GM19238 (cell line): ENCODE measurements at regions not wholly inside any gene's neighbourhood (a gene's known extent, or its start where the extent isn't known, plus 50 kb on each side); places are given as distances from the start of the nearest gene placed in this dataset.
"Not testable (repeated sequence)": the region's sequence is repeated elsewhere in the genome, so short reads cannot be mapped to it uniquely, and the experiment has no call there.

Experiments used
- DNase-seq: peaks from one replicate; pipeline ENCODE4 v3.0.0; 2011; ENCODE audit warnings: low spot score; ENCODE audit not compliant: insufficient read length

DNA sequence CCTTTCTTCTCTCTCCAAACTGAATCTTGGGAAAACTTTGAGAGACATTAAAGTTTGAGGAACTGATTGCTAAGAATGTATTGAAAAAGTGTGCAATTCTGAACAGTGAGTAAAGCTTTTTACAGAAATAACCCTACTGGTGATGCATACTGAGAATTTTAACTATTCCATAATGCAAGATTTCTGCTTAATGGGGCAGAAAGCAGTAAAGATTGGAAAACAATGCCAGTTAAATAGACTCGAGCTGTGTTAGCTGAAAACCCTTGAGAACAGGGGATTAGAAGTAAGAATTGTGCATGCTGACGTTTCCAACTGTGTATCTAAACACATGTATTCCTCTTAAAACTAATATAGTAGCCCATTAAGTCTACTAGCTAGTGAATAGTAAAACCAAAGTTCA is 1500.2 kb upstream of the PRMT6 start:
- no peak for DNase-seq

- DNase-seq: no peak
Observed at GRCh38 chr1:105558023-105558422, 1498.5 kb upstream of the PRMT6 start.

DNA sequence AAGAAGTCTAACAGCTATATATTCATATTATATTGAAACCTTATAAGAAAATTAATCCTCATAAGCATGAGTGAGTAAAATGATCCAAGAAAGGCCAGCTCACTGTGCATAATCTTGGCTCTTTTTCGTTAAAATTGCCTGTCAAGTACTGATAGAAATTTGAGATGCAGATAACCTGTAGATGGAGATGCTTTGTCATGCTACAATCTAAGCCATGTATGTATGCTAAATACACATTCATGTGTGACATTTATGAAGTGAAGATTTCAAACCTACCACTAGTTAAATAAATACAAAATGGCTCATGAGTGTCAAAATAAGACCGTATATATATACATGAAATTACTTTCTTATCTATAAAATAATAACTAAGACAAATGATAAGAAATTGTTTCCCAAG is 1491.5 kb upstream of the PRMT6 start:
- DNase-seq: no peak

DNA sequence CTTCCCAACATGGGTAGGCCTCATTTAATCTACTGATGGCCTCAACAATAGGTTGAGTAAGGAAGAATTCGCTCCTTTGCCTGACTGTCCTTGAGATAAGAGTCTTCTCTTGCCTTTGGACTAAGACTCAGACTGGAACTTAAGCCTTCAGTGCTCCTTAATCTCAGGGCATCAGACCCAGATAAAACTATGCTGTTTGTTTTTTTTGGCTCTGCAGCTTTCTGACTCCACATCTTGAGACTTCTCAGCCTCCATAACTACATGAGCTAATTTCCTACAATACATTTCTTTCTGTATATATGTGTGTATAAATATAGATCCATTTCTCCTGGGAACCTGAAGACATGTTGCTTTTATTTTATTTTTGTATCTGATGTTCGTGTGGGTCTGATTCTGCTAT is 1470.7 kb upstream of the PRMT6 start:
- no peak for DNase-seq

DNA sequence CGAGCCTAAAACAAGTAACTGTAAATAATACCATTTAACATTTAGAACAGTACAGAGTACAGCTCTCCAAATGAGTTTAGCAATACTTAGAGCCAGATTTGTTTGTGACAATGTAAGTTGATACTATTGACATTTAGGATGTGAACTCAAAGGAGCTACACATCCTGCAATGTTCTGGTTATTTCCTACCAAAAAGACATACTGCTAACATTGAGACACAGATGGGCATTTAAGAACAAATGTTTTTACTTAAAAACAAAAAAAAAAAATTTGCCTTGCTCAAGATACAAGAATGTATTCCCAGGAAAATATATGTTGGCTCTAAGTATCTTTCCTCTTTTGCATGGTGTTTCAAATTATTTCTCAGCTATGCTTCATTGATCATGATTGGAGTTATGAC is 1464.8 kb upstream of the PRMT6 start:
- DNase-seq: no peak

- DNase-seq: no peak
Observed at GRCh38 chr1:105608713-105609112, 1447.8 kb upstream of the PRMT6 start.

- DNase-seq: no peak
Observed at GRCh38 chr1:105626276-105626987, 1430.0 kb upstream of the PRMT6 start.

DNA sequence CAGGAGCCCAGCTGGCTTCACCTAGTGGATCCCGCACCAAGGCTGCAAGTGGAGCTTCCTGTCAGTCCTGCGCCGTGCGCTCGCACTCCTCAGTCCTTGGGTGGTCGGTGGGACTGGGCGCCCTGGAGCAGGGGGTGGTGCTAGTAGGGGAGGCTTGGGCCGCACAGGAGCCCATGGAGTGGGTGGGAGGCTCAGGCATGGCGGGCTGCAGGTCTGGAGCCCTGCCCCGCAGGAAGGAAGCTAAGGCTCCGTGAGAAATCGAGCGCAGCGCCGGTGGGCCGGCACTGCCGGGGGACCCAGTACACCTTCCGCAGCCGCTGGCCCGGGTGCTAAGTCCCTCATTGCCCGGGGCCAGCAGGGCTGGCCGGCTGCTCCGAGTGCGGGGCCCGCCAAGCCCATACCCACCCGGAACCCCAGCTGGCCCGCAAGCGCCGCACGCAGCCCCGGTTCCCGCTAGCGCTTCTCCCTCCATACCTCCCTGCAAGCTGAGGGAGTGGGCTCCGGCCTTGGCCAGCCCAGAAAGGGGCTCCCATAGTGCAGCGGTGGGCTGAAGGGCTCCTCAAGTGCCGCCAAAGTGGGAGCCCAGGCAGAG is 1425.2 kb upstream of the PRMT6 start:
- DNase-seq: not testable (repeated sequence)

DNA sequence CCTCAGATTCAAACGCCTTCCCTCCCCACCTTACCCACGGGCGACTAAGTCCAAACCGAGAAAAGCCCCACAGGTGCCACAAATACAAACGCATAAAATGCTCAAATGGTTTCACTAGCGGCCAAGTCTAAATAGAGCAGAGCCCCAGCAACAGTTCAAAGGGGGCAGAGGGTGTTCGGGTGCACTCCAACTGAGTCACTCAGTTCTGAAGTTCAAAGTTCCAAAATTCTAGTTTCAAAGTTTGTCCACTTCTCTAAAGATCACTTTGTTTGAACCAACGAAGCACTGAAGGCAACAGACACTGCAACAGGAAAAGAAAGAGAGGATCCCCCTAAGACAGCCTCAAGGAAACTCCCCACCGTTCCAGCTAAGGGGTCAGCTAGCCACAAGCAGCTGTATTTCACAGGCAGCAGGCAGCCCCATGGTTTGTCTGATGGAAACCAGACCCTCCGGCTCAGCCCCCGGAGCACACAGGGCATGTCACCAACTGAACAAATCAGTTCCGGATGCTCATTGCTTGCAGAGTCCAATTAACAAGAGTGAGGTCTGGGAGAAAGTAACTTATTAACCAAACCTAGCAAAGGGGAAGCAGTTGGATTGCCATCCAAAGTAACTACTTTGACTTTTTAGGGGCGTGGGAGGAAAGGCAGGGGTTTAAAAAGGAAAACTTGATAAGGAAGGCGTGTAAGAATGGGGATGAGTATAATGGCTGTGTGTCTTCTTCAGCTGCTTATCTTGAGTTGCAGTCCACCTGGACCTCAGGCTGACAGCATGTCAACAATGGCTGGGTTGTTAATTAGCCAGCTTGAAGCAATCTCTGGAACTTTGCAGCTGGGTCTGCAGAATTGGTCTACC is 1423.9 kb upstream of the PRMT6 start:
- DNase-seq: no peak

- no peak for DNase-seq
Observed at GRCh38 chr1:105636052-105636451, 1420.4 kb upstream of the PRMT6 start.

- DNase-seq: no peak
Observed at GRCh38 chr1:105641407-105641806, 1415.1 kb upstream of the PRMT6 start.

- DNase-seq: no peak
Observed at GRCh38 chr1:105652109-105652508, 1404.4 kb upstream of the PRMT6 start.

GRCh38 chr1:105655032-105655431 is 1401.4 kb upstream of the PRMT6 start:
- DNase-seq: no peak

- DNase-seq: no peak
Observed at GRCh38 chr1:105664495-105664894, 1392.0 kb upstream of the PRMT6 start.

- no peak for DNase-seq
Observed at GRCh38 chr1:105678334-105678733, 1378.1 kb upstream of the PRMT6 start.

DNA sequence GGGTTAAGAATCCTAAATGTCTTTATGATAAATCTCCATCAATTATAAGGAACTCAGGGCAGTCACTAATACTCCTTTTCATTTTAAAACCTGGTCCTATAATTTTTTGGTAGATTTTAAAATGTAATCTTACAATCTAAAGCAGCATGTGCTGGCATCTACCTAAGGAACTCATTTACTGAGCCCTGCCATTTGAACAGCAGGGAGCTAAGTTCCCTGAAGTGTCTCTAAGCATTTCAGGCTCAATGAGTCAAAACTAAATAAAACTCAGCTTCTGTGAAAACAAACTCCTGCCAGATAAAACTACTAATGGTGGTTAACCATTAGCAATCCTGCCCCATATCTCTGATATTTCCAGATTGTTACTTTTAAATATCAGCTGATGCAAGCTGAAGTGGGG is 1371.8 kb upstream of the PRMT6 start:
- DNase-seq: no peak

GRCh38 chr1:105686026-105686425 is 1370.4 kb upstream of the PRMT6 start:
- no peak for DNase-seq

DNA sequence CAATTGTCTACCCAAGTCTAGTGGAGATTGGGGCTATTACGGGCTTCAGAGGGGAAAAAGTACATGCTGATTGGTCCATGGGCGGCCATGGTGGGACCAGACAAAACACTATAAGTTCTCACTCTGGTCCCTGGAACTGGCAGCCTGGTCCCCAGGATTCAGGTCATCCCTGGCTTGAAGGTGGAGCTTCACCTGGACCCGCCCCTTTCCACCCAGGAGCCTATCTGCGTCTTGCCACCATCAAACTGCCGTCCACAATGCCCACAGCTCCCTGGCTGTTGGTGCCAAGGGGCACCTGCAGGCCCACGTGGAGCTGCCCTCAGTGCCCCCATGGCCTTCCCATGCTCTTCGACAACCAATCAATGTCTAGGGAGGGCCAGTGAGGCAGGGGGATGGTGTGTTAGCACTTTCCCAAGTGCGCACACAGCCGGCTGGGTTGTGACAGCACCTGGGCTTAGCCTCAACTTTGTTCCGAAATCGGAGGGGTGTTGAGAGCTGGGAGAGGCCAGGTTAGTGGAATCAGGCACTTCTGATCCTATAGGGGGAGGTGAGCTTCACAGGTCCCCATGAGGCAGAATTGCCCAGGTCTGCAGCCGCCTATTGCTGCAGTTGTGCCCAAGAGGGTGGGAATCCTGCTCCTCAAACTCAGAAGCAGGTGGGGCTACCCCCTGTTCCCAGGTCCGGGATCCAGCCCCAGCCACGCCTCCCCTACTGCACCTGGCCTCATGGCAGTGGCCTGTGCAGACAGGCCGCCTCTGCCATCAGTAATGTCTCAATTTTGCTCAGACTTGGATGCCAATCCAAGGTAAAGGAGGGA is 1369.4 kb upstream of the PRMT6 start:
- DNase-seq: no peak

DNA sequence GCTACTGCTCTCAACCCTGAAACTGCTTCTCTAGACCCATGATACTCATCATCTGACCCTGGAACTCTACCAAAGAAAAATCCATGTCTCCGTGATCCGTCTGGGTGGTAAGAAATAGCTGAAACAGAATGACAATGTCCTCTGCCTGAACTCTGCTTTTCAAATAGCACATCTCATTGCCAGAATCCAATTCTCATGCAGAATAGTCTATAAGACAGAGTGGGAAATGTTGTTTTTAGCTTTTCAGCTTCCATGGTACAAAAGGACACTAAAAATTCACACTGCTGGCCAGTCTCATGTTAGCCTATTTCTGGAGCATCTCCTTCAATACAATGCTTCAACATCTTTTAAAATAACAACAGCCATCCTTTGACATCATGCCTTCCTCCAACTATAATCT is 1355.8 kb upstream of the PRMT6 start:
- no peak for DNase-seq

DNA sequence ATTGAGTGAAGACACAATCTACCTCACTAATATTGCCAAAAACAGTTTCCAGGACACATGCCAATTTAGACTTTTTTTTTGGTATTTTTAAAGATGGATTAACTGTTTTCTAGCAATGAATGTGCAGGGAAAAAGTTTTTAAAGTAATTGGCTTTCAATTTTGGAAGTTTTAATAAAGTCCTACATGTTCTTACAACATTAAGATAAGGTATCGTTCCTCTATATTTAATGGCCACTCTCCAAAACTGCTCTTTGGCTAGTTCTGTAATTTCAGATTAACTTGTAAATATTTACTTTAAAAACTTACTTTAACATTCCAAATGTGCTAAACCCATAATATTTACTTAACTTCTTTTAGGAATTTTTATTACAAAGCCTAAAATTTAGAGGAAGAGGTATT is 1332.2 kb upstream of the PRMT6 start:
- DNase-seq: no peak

GRCh38 chr1:105730701-105731100 is 1325.8 kb upstream of the PRMT6 start:
- no peak for DNase-seq

DNA sequence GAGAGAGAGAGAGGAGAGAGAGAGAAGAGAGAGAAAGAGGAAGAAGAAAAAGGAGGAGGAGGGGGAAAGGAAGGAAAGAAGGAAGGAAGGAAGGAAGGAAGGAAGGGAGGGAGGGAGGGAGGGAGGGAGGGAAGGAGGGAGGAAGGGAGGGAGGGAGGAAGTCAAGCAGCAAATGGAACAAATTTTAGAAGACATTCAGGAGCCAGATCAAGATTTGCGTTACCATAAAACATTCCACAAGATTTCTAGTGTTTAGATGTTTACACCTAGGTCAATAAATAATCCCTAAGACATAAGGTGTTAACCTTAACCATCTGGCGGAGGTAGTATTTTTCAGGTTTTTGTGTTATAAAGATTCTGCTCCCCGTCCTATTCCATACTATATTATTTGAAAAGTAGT is 1320.1 kb upstream of the PRMT6 start:
- no peak for DNase-seq
